ENCODE measurements at regions not wholly inside any gene's neighbourhood (a gene's known extent, or its start where the extent isn't known, plus 50 kb on each side); places are given as distances from the start of the nearest gene placed in this dataset.

GRCh38 chr6:159467473-159468041 is 225.5 kb downstream of the SOD2 start:
- H3K27ac ChIP-seq (ENCODE audit: low read depth, low read length, poor library complexity, severe bottlenecking): no peak overlapping the region
- peaks cover 9% of the 10 kb centered on the region for H3K4me1 ChIP-seq (ENCODE audit: insufficient read depth, low read length, severe bottlenecking)
- no peak overlapping the region for H3K4me3 ChIP-seq (ENCODE audit: low read depth, low read length, poor library complexity, severe bottlenecking)
- H3K27me3 ChIP-seq (ENCODE audit: insufficient read depth, low read length): no peaks in the 10 kb centered on the region
- no peak overlapping the region for H2AFZ ChIP-seq (ENCODE audit: low read length)
- no peaks in the 10 kb centered on the region for H4K20me1 ChIP-seq (ENCODE audit: insufficient read depth, low read length)
- no peak overlapping the region for H3K9ac ChIP-seq (ENCODE audit: low read length)
- no peaks in the 10 kb centered on the region for H3K9me2 ChIP-seq (ENCODE audit: low read depth, low read length)
- H3K4me2 ChIP-seq (ENCODE audit: low read length): no peak overlapping the region
- H3K79me2 ChIP-seq (ENCODE audit: insufficient read depth, low read length): no peaks in the 10 kb centered on the region
- TF ChIP-seq CTCF (IDR thresholded peaks at IDR 0.05; ENCODE audit: low read length): no peak
- TF ChIP-seq EZH2 (IDR thresholded peaks at IDR 0.05; ENCODE audit: borderline replicate concordance, low read length): no peak
- no peaks in the 10 kb centered on the region for H3K9me3 ChIP-seq (ENCODE audit: low read length)
- no peaks in the 10 kb centered on the region for H3F3A ChIP-seq (ENCODE audit: insufficient read depth, low read length)
- no peaks in the 10 kb centered on the region; the same call in 1 of the 2 replicates for H3K36me3 ChIP-seq (ENCODE audit: insufficient read depth, low read length)

DNA sequence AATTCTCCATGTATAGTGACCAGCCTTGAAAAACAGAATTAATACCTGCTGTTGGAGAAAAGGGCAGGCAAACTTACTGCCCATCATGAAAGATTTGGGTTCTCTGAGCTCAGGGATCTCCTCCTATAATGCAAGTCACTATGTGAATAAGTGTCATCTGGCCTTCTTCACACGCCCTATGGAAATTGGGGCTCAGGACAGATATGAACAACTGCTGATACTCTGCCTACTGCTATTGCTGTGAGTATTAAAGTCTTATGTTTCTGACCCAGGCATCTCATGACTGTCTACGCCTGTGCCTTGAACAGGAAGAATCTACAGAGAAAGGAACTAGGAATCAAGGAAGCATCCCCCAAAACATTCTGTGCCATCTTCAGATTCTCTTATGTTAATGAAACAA is 226.1 kb downstream of the SOD2 start:
- no peaks in the 10 kb centered on the region for H3F3A ChIP-seq (ENCODE audit: insufficient read depth, low read length)
- no peaks in the 10 kb centered on the region for H3K9me2 ChIP-seq (ENCODE audit: low read depth, low read length)
- no peaks in the 10 kb centered on the region for H3K79me2 ChIP-seq (ENCODE audit: insufficient read depth, low read length)
- H3K36me3 ChIP-seq (ENCODE audit: insufficient read depth, low read length): no peaks in the 10 kb centered on the region; the same call in 1 of the 2 replicates
- no peak overlapping the region for H3K27ac ChIP-seq (ENCODE audit: low read depth, low read length, poor library complexity, severe bottlenecking)
- no peak overlapping the region for H2AFZ ChIP-seq (ENCODE audit: low read length)
- H4K20me1 ChIP-seq (ENCODE audit: insufficient read depth, low read length): no peaks in the 10 kb centered on the region
- no peak for TF ChIP-seq CTCF (IDR thresholded peaks at IDR 0.05; ENCODE audit: low read length)
- no peak for TF ChIP-seq EZH2 (IDR thresholded peaks at IDR 0.05; ENCODE audit: borderline replicate concordance, low read length)
- no peak overlapping the region for H3K9ac ChIP-seq (ENCODE audit: low read length)
- peaks cover 9% of the 10 kb centered on the region for H3K4me1 ChIP-seq (ENCODE audit: insufficient read depth, low read length, severe bottlenecking)
- H3K4me3 ChIP-seq (ENCODE audit: low read depth, low read length, poor library complexity, severe bottlenecking): no peak overlapping the region
- no peaks in the 10 kb centered on the region for H3K9me3 ChIP-seq (ENCODE audit: low read length)
- H3K4me2 ChIP-seq (ENCODE audit: low read length): no peak overlapping the region
- H3K27me3 ChIP-seq (ENCODE audit: insufficient read depth, low read length): no peaks in the 10 kb centered on the region

GRCh38 chr6:159464816-159465215 is 228.2 kb downstream of the SOD2 start:
- H3K79me2 ChIP-seq (ENCODE audit: insufficient read depth, low read length): no peaks in the 10 kb centered on the region
- no peak for TF ChIP-seq CTCF (IDR thresholded peaks at IDR 0.05; ENCODE audit: low read length)
- no peak for TF ChIP-seq EZH2 (IDR thresholded peaks at IDR 0.05; ENCODE audit: borderline replicate concordance, low read length)
- H3K4me2 ChIP-seq (ENCODE audit: low read length): no peak overlapping the region
- no peaks in the 10 kb centered on the region for H3K27me3 ChIP-seq (ENCODE audit: insufficient read depth, low read length)
- H3K4me3 ChIP-seq (ENCODE audit: low read depth, low read length, poor library complexity, severe bottlenecking): no peak overlapping the region
- no peaks in the 10 kb centered on the region for H3K9me2 ChIP-seq (ENCODE audit: low read depth, low read length)
- no peak overlapping the region for H3K9ac ChIP-seq (ENCODE audit: low read length)
- no peak overlapping the region for H2AFZ ChIP-seq (ENCODE audit: low read length)
- no peaks in the 10 kb centered on the region for H3K36me3 ChIP-seq (ENCODE audit: insufficient read depth, low read length)
- no peaks in the 10 kb centered on the region for H3K9me3 ChIP-seq (ENCODE audit: low read length)
- no peaks in the 10 kb centered on the region for H4K20me1 ChIP-seq (ENCODE audit: insufficient read depth, low read length)
- no peaks in the 10 kb centered on the region for H3F3A ChIP-seq (ENCODE audit: insufficient read depth, low read length)
- H3K27ac ChIP-seq (ENCODE audit: low read depth, low read length, poor library complexity, severe bottlenecking): no peak overlapping the region
- H3K4me1 ChIP-seq (ENCODE audit: insufficient read depth, low read length, severe bottlenecking): peaks cover 9% of the 10 kb centered on the region
